GM12878 (cell line): ENCODE measurements at regions not wholly inside any gene's neighbourhood (a gene's known extent, or its start where the extent isn't known, plus 50 kb on each side); places are given as distances from the start of the nearest gene placed in this dataset.
"Not testable (repeated sequence)": the region's sequence is repeated elsewhere in the genome, so short reads cannot be mapped to it uniquely, and the experiment has no call there.

Experiments used
- ATAC-seq: fragments of 200-7000 bp; cut with Tn5 transposase; 3 replicates; pipeline ENCODE4 v1.9.1; 2020; ENCODE audit warnings: mild to moderate bottlenecking, moderate library complexity
- BruUV-seq: library from RNA; stranded (reverse); fragments of 400-500 nt; replicated peaks from 2 replicates; lab custom pipeline; 2021; lab: Mats Ljungman, UMichigan
- CTCF ChIA-PET: fragments of 300-600 bp; sonication (Branson Sonifier 250); formaldehyde crosslinking; extraction: SDS; loops from one replicate; lab custom pipeline; 2021; ENCODE audit warnings: inconsistent platforms; lab: Yijun Ruan, JAX
- POLR2A ChIA-PET: fragments of 350-600 bp; formaldehyde crosslinking; extraction: SDS; loops from one replicate; lab custom pipeline; 2021; ENCODE audit warnings: inconsistent platforms; lab: Charles Lee
- RAD21 ChIA-PET: fragments of 300-600 bp; sonication (Branson Sonifier 250); formaldehyde crosslinking; loops from one replicate; lab custom pipeline; 2023; ENCODE audit warnings: antibody characterized with exemption; ENCODE audit not compliant: unreplicated experiment; lab: Charles Lee
- SMC1A ChIA-PET: fragments of 300-600 bp; sonication (Branson Sonifier 250); formaldehyde crosslinking; loops from one replicate; lab custom pipeline; 2023; ENCODE audit not compliant: unreplicated experiment, uncharacterized antibody; lab: Charles Lee
- DNase-seq: peaks from one replicate; pipeline ENCODE4 v3.0.0-alpha.2; 2011; ENCODE audit warnings: low read depth, low spot score
- FAIRE-seq: peaks from 3 replicates; lab custom pipeline; 2011; peaks lifted over from hg19 to GRCh38; lab: Jason Lieb, UNC
- H2AFZ ChIP-seq: 2 replicates; pipeline ENCODE4 v1.6.0; 2011; ENCODE audit warnings: low read depth, low read length, control low read depth; ENCODE audit not compliant: control insufficient read depth
- H3K27ac ChIP-seq: 2 replicates; pipeline ENCODE4 v1.5.1; 2011; ENCODE audit warnings: control low read depth; ENCODE audit not compliant: control insufficient read depth, insufficient read depth
- H3K27me3 ChIP-seq, 2 experiments: replicated peaks in 1 of 2; 2 replicates each; pipeline versions ENCODE4 v1.6.0 to v1.6.1; 2011; ENCODE audit warnings: low read length in 1 of 2; ENCODE audit not compliant: control insufficient read depth in 2 of 2, insufficient read depth in 2 of 2
- H3K36me3 ChIP-seq, 2 experiments: 2 replicates each; pipeline ENCODE4 v1.5.1; 2011; ENCODE audit warnings: low read length in 1 of 2; ENCODE audit not compliant: control insufficient read depth in 2 of 2, insufficient read depth in 2 of 2
- H3K4me1 ChIP-seq: 2 replicates; pipeline ENCODE4 v1.6.1; 2011; ENCODE audit warnings: mild to moderate bottlenecking, low read length, moderate library complexity, mixed read lengths; ENCODE audit not compliant: control insufficient read depth, insufficient read depth
- H3K4me2 ChIP-seq: 2 replicates; pipeline ENCODE4 v1.6.0; 2011; ENCODE audit warnings: control low read depth; ENCODE audit not compliant: control insufficient read depth, insufficient read depth
- H3K4me3 ChIP-seq: fragments of 200-600 bp; sonication (generic); 2 replicates; pipeline ENCODE4 v1.5.1; 2016
- H3K79me2 ChIP-seq: 2 replicates; pipeline ENCODE4 v1.6.0; 2011; ENCODE audit warnings: low read length; ENCODE audit not compliant: control insufficient read depth, insufficient read depth
- H3K9ac ChIP-seq: 2 replicates; pipeline ENCODE4 v1.8.0; 2011; ENCODE audit warnings: low read length, control low read depth, mixed read lengths; ENCODE audit not compliant: control insufficient read depth, insufficient read depth
- H3K9me3 ChIP-seq: replicated peaks from 3 replicates; pipeline ENCODE4 v1.5.1; 2011; ENCODE audit warnings: mild to moderate bottlenecking, low read length; ENCODE audit not compliant: control insufficient read depth, insufficient read depth
- H4K20me1 ChIP-seq: 2 replicates; pipeline ENCODE4 v1.6.0; 2011; ENCODE audit not compliant: control insufficient read depth, insufficient read depth
- WGBS: methylation state at CpG from one replicate; pipeline ENCODE4 v1.1.6; 2016; ENCODE audit warnings: low lambda C conversion rate; ENCODE audit not compliant: insufficient replicate concordance, insufficient coverage; ENCODE audit errors: missing lambda C conversion rate; 5-methylcytosine and 5-hydroxymethylcytosine counted together
- in situ Hi-C: fragments of 300-500 bp; cut with MboI; formaldehyde crosslinking; loops from 9 replicates; pipeline ENCODE4 v1.14.3; 2018; ENCODE audit warnings: mixed read lengths
- intact Hi-C: fragments of 100-400 bp; cut with micrococcal nuclease; formaldehyde crosslinking; loops from one replicate; pipeline ENCODE4 v1.14.2; 2022; ENCODE audit not compliant: unreplicated experiment

DNA sequence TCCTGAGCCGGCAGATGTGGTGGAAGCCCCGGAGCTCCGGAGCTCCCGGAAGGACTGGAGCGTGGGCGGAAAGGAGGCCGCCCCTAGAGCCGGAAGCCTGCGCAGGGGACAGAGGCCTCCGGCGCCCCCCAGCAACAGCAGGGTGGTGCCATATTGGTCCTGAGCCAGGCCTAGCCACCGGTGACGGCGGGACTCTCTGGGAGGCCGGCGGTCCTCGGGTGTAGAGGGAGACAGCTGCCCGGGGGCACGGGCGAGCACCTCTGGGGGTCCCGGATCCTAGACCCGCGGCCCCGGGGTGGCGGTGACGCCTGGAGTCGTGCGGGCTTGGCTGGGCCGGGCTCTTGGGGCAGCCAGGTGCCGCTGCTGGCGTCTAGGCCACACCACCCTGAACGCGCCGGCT is 1472.2 kb downstream of the FOXD4L5 start:
- H3K9me3 ChIP-seq, H3K4me3 ChIP-seq, CTCF ChIA-PET, FAIRE-seq, POLR2A ChIA-PET, DNase-seq, H4K20me1 ChIP-seq, H3K36me3 ChIP-seq, intact Hi-C loops, H3K27me3 ChIP-seq, RAD21 ChIA-PET, H3K79me2 ChIP-seq, H3K4me1 ChIP-seq, H3K9ac ChIP-seq, SMC1A ChIA-PET, BruUV-seq, H2AFZ ChIP-seq, H3K4me2 ChIP-seq, H3K27ac ChIP-seq: not testable (repeated sequence)
- 65% methylated on average over 21 of the region's 34 CpGs for WGBS
- in situ Hi-C loops, result loop anchor here (10.0 kb wide), 1 partner anchor 938 kb away; no protein-coding TSS in a partner anchor
- ATAC-seq, result peak; percentile 61

DNA sequence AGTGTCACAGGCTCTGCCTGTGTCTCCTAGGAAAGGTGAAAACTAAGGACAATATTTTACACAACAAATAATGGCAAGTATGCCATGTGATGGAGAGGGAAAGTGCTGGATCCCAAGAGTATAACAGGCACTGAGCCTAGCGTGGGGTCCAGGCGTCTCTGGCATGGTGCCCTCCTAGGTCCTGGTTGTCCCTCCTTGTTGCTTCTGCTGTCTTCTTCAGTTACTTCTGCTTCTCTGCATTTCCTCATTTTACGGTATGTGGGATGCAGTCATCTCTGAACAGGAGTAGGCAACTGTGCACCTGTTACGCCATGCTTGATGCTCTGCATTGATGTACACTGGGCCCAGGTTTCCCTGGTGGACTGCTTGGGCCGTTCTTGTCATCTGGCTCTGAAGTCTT is 1480.8 kb downstream of the FOXD4L5 start:
- CTCF ChIA-PET, H3K9ac ChIP-seq, DNase-seq, in situ Hi-C loops, SMC1A ChIA-PET, H3K4me3 ChIP-seq, H3K4me1 ChIP-seq, POLR2A ChIA-PET, H3K27ac ChIP-seq, FAIRE-seq, H3K79me2 ChIP-seq, H3K4me2 ChIP-seq, H2AFZ ChIP-seq, H4K20me1 ChIP-seq, BruUV-seq, RAD21 ChIA-PET, ATAC-seq, H3K27me3 ChIP-seq, H3K36me3 ChIP-seq, H3K9me3 ChIP-seq, intact Hi-C loops: not testable (repeated sequence)
- WGBS, result 16% methylated on average over 5 of the region's 5 CpGs

DNA sequence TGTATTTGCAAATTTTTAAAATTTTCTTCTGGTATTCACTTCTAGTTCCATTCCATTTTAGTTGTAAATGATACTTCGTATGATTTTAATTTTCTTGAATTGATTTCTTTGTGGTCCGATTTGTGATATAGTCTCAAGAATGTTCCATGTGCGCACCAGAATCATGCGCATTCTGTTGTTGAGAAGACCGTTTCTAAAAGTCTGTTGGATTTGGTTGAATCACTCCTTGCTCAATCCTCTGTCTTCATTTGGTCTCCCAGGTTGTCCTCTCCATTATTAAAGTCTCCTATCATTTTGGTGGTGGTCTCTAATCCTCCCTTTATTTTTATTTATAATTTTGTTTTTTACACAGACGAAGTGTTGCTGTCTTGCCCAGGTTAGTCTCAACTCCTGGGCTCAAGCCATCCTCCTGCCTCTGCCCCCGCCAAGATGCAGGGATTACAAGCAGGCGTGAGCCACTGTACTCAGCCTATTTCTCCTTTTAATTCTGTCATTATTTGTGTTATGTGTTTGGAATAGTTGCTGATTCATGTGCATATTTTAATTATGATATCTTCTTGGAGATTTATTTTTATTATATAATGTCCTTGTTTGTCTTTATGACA is 1490.8 kb downstream of the FOXD4L5 start:
- intact Hi-C loops, H2AFZ ChIP-seq, H3K79me2 ChIP-seq, ATAC-seq, H3K4me3 ChIP-seq, H3K9ac ChIP-seq, FAIRE-seq, H3K27me3 ChIP-seq, DNase-seq, H3K4me1 ChIP-seq, CTCF ChIA-PET, H4K20me1 ChIP-seq, RAD21 ChIA-PET, SMC1A ChIA-PET, H3K9me3 ChIP-seq, H3K27ac ChIP-seq, POLR2A ChIA-PET, H3K4me2 ChIP-seq, in situ Hi-C loops, BruUV-seq, H3K36me3 ChIP-seq: not testable (repeated sequence)
- WGBS, result 17% methylated on average over 8 of the region's 8 CpGs

DNA sequence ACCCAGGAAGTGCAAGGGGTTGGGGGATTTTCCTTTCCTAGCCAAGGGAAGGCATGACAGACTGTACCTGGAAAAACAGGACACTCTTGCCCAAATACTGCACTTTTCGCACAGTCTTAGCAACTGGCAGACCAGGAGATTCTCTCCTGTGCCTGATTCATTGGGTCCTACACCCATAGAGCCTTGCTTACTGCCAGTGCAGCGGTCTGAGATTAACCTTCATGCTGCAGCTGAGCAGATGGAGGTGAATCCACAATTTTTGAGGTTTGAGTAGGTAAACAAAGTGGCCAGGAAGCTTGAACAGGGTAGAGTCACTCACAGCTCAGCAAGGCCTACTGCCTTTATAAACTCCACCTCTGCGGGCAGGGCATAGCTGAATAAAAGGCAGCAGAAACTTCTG is 1497.6 kb downstream of the FOXD4L5 start:
- DNase-seq, POLR2A ChIA-PET, H3K36me3 ChIP-seq, H3K79me2 ChIP-seq, H3K27ac ChIP-seq, H3K4me2 ChIP-seq, H4K20me1 ChIP-seq, SMC1A ChIA-PET, CTCF ChIA-PET, H3K9ac ChIP-seq, H3K4me3 ChIP-seq, H3K4me1 ChIP-seq, H3K27me3 ChIP-seq, FAIRE-seq, intact Hi-C loops, ATAC-seq, in situ Hi-C loops, H2AFZ ChIP-seq, RAD21 ChIA-PET, BruUV-seq, H3K9me3 ChIP-seq: not testable (repeated sequence)
- WGBS, result 4% methylated on average over 3 of the region's 3 CpGs
